GM12875 (cell line): ENCODE measurements at regions not wholly inside any gene's neighbourhood (a gene's known extent, or its start where the extent isn't known, plus 50 kb on each side); places are given as distances from the start of the nearest gene placed in this dataset.

Experiments used
- H3K4me3 ChIP-seq: one replicate; pipeline ENCODE4 v1.5.1; 2011; ENCODE audit warnings: low read depth, low read length, control low read depth
- CTCF ChIP-seq: IDR thresholded peaks from 2 replicates; pipeline ENCODE4 v1.5.1; 2011; ENCODE audit warnings: low read depth, mild to moderate bottlenecking, control low read depth, inconsistent platforms, low read length, moderate library complexity, borderline replicate concordance; ENCODE audit not compliant: insufficient read depth

GRCh38 chr7:17623546-17624185 is 316.6 kb downstream of the SNX13 start:
- no peak for TF ChIP-seq CTCF
- H3K4me3 ChIP-seq: no peak overlapping the region

GRCh38 chr7:17624379-17624778 is 315.9 kb downstream of the SNX13 start:
- no peak for TF ChIP-seq CTCF
- no peak overlapping the region for H3K4me3 ChIP-seq

GRCh38 chr7:17625043-17625442 is 315.3 kb downstream of the SNX13 start:
- TF ChIP-seq CTCF: no peak
- H3K4me3 ChIP-seq: no peak overlapping the region

- no peak overlapping the region for H3K4me3 ChIP-seq
- TF ChIP-seq CTCF: no peak
Measured at GRCh38 chr7:17626235-17626634, 314.1 kb downstream of the SNX13 start.

- no peak overlapping the region for H3K4me3 ChIP-seq
- no peak for TF ChIP-seq CTCF
Measured at GRCh38 chr7:17631061-17631460, 309.2 kb downstream of the SNX13 start.

- no peak for TF ChIP-seq CTCF
- no peak overlapping the region for H3K4me3 ChIP-seq
Measured at GRCh38 chr7:17632384-17632783, 307.9 kb downstream of the SNX13 start.

GRCh38 chr7:17633067-17633466 is 307.2 kb downstream of the SNX13 start:
- no peak overlapping the region for H3K4me3 ChIP-seq
- TF ChIP-seq CTCF: no peak
